OCI-LY7 (cell line): ENCODE measurements at regions not wholly inside any gene's neighbourhood (a gene's known extent, or its start where the extent isn't known, plus 50 kb on each side); places are given as distances from the start of the nearest gene placed in this dataset.

ENCODE experiments used
- BruUV-seq: library from RNA; stranded (reverse); fragments of 400-500 nt; replicated peaks from 2 replicates; lab custom pipeline; 2021; lab: Mats Ljungman, UMichigan
- CTCF ChIA-PET: fragments of 300-600 bp; sonication (Branson Sonifier 250); formaldehyde crosslinking; loops from one replicate; lab custom pipeline; 2022; ENCODE audit warnings: antibody characterized with exemption; ENCODE audit not compliant: unreplicated experiment; lab: Charles Lee
- POLR2A ChIA-PET: fragments of 300-600 bp; sonication (Branson Sonifier 250); formaldehyde crosslinking; loops from one replicate; lab custom pipeline; 2022; ENCODE audit warnings: antibody characterized with exemption; lab: Charles Lee
- DNase-seq: peaks from one replicate; pipeline ENCODE4 v3.0.0-alpha.2; 2015; ENCODE audit warnings: low spot score
- H2AFZ ChIP-seq: fragments of 200-600 bp; sonication (generic), shearing (Covaris generic); 2 replicates; pipeline ENCODE4 v1.6.1; 2014; ENCODE audit warnings: mild to moderate bottlenecking, antibody characterized with exemption, low read length, moderate library complexity
- H3K27ac ChIP-seq: fragments of 200-600 bp; sonication (generic); 2 replicates; pipeline ENCODE4 v1.5.1; 2014; ENCODE audit warnings: mixed run types, low read depth, mild to moderate bottlenecking, moderate library complexity, low read length, inconsistent platforms; ENCODE audit not compliant: poor library complexity, severe bottlenecking
- H3K36me3 ChIP-seq: fragments of 200-600 bp; sonication (generic); 2 replicates; pipeline ENCODE4 v1.6.1; 2014; ENCODE audit warnings: mild to moderate bottlenecking, antibody characterized with exemption, low read length, moderate library complexity, mixed read lengths; ENCODE audit not compliant: insufficient read depth
- H3K4me1 ChIP-seq: fragments of 200-600 bp; sonication (generic); 2 replicates; pipeline ENCODE4 v1.5.1; 2014; ENCODE audit warnings: mild to moderate bottlenecking, low read length; ENCODE audit not compliant: insufficient read depth, poor library complexity, severe bottlenecking
- H3K4me2 ChIP-seq: fragments of 200-600 bp; sonication (generic); 2 replicates; pipeline ENCODE4 v1.6.1; 2014; ENCODE audit warnings: mild to moderate bottlenecking, low read length
- H3K4me3 ChIP-seq: fragments of 200-600 bp; sonication (generic); 2 replicates; pipeline ENCODE4 v1.5.1; 2014; ENCODE audit warnings: mild to moderate bottlenecking, low read depth, low read length; ENCODE audit not compliant: poor library complexity, severe bottlenecking
- H3K79me2 ChIP-seq: fragments of 200-600 bp; sonication (generic); 2 replicates; pipeline ENCODE4 v1.6.1; 2016; ENCODE audit warnings: low read depth, mild to moderate bottlenecking, low read length, moderate library complexity, mixed read lengths; ENCODE audit not compliant: insufficient read depth
- H3K9me2 ChIP-seq: fragments of 200-600 bp; sonication (generic); 2 replicates; pipeline ENCODE4 v1.6.1; 2016; ENCODE audit warnings: mild to moderate bottlenecking, low read length, mixed read lengths; ENCODE audit not compliant: insufficient read depth
- H3K9me3 ChIP-seq: fragments of 200-600 bp; sonication (generic); 2 replicates; pipeline ENCODE4 v1.6.1; 2014; ENCODE audit warnings: mild to moderate bottlenecking, mixed run types, low read length, mixed read lengths
- H4K20me1 ChIP-seq: fragments of 200-600 bp; sonication (generic); 2 replicates; pipeline ENCODE4 v1.6.1; 2014; ENCODE audit warnings: mild to moderate bottlenecking, antibody characterized with exemption, low read length, moderate library complexity, mixed read lengths; ENCODE audit not compliant: insufficient read depth
- CTCF ChIP-seq: fragments of 200-600 bp; sonication (generic); conservative IDR thresholded peaks from 2 replicates; pipeline ENCODE4 v1.5.1; 2014; ENCODE audit warnings: mild to moderate bottlenecking, antibody characterized with exemption, low read length, moderate library complexity, mixed read lengths
- EZH2phosphoT487 ChIP-seq: fragments of 200-600 bp; sonication (generic); IDR thresholded peaks from 2 replicates; pipeline ENCODE4 v1.6.1; 2018; ENCODE audit warnings: low read depth, borderline replicate concordance, mild to moderate bottlenecking, mixed run types, antibody characterized with exemption, low read length, moderate library complexity, mixed read lengths
- intact Hi-C: fragments of 100-400 bp; cut with micrococcal nuclease; formaldehyde crosslinking; loops from one replicate; pipeline ENCODE4 v1.10.0; 2022; ENCODE audit not compliant: unreplicated experiment

- BruUV-seq, result no TSS peak
- Histone ChIP-seq H3K9me3 (no peaks in the 10 kb centered on the region), H2AFZ (no peak overlapping the region)
Observed at GRCh38 chr6:165884813-165885765, 222.0 kb upstream of the PDE10A start.

GRCh38 chr6:165883851-165884640, 221.0 kb upstream of the PDE10A start:
- Histone ChIP-seq H3K9me3 (no peaks in the 10 kb centered on the region), H3K36me3 (no peaks in the 10 kb centered on the region), H3K9me2 (no peaks in the 10 kb centered on the region), H3K79me2 (no peaks in the 10 kb centered on the region), H3K4me3 (no peak overlapping the region), H3K27ac (no peak overlapping the region), H2AFZ (no peak overlapping the region), H4K20me1 (no peaks in the 10 kb centered on the region), H3K4me2 (no peak overlapping the region), H3K4me1 (no peaks in the 10 kb centered on the region)
- intact Hi-C loops, result loop anchor here (2.0 kb wide), 1 partner anchor 517 kb away; no protein-coding TSS in a partner anchor
- ChIA-PET CTCF (no interaction called here), POLR2A (no interaction called here)
- TF ChIP-seq CTCF (no peak), EZH2phosphoT487 (no peak)
- no peak for DNase-seq
- no TSS peak for BruUV-seq

More at GRCh38 chr6:165884813-165885765, 222.0 kb upstream of the PDE10A start:
- no peak overlapping the region for H3K27ac ChIP-seq
- no peak overlapping the region for H3K4me2 ChIP-seq
- TF ChIP-seq EZH2phosphoT487 (no peak), CTCF (peak; percentile 93)
- intact Hi-C loops, result loop anchor here (1.0 to 5.0 kb wide), 3 partner anchors 221 to 516 kb away; no protein-coding TSS in a partner anchor
- no peaks in the 10 kb centered on the region for H3K79me2 ChIP-seq
- peak; percentile 72 for DNase-seq
- H3K4me1 ChIP-seq, result no peaks in the 10 kb centered on the region
- ChIA-PET CTCF (no interaction called here), POLR2A (no interaction called here)
- no peak overlapping the region for H3K4me3 ChIP-seq
- H3K36me3 ChIP-seq, result no peaks in the 10 kb centered on the region
- no peaks in the 10 kb centered on the region for H4K20me1 ChIP-seq
- H3K9me2 ChIP-seq, result no peaks in the 10 kb centered on the region
